ENCODE measurements at regions not wholly inside any gene's neighbourhood (a gene's known extent, or its start where the extent isn't known, plus 50 kb on each side); places are given as distances from the start of the nearest gene placed in this dataset.

DNA sequence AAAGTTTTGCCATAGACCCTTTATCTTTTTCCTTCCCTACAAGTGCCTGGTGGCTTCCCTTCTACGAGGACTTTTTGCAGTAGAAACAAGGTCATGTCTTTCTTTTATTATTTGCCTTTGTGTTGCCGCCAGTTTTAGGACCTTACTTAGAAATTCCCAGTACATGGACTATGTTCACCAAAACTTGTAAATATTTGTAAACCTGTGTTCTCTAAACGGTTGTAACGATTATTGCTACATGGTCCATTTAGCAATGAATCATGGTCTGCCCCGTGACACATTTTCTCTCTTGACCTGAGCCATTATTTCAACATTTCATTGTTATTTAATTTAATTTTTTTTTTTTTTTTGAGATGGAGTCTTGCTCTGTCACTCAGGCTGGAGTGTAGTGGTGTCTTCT, 110.7 kb downstream of the MFAP3L start:
- Histone ChIP-seq H3K4me1 (no peaks in the 10 kb centered on the region), H3K27ac (no peak overlapping the region), H3K9ac (no peak overlapping the region), H3K4me2 (ENCODE audit: low read length) (no peak overlapping the region), H3K27me3 (ENCODE audit: control insufficient read depth, insufficient read depth, low read length) (no peaks in the 10 kb centered on the region), H2AFZ (no peak overlapping the region), H3K4me3 (ENCODE audit: low read depth, low read length) (no peak overlapping the region), H3K9me3 (ENCODE audit: control insufficient read depth, low read length) (no peaks in the 10 kb centered on the region), H3K79me2 (no peaks in the 10 kb centered on the region), H3K36me3 (ENCODE audit: control insufficient read depth, insufficient read depth, low read length) (no peaks in the 10 kb centered on the region)
- TF ChIP-seq, protein P1, sequence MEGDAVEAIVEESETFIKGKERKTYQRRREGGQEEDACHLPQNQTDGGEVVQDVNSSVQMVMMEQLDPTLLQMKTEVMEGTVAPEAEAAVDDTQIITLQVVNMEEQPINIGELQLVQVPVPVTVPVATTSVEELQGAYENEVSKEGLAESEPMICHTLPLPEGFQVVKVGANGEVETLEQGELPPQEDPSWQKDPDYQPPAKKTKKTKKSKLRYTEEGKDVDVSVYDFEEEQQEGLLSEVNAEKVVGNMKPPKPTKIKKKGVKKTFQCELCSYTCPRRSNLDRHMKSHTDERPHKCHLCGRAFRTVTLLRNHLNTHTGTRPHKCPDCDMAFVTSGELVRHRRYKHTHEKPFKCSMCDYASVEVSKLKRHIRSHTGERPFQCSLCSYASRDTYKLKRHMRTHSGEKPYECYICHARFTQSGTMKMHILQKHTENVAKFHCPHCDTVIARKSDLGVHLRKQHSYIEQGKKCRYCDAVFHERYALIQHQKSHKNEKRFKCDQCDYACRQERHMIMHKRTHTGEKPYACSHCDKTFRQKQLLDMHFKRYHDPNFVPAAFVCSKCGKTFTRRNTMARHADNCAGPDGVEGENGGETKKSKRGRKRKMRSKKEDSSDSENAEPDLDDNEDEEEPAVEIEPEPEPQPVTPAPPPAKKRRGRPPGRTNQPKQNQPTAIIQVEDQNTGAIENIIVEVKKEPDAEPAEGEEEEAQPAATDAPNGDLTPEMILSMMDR (IDR thresholded peaks at IDR 0.05): no peak

DNA sequence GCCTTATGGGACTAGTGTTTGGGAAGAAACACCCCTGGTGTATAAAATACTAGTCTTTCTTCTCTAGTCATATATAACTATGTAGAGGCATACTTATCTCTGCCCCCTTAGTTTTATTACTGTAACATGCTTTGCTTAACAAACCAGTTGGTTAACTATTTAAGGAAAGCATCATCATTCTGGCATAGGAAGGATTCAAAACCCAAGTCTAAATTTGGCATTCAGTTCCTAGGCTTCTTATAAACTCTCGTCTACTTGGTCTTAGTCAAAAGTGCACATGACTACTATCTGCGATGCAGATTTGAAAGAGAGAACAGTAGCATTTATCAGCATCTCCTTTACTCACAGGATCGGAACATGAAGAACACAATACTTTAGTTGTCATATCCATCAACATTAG, 111.3 kb downstream of the MFAP3L start:
- TF ChIP-seq, protein P1 (IDR thresholded peaks at IDR 0.05): no peak
- no peaks in the 10 kb centered on the region for H3K36me3 ChIP-seq (ENCODE audit: control insufficient read depth, insufficient read depth, low read length)
- no peak overlapping the region for H3K27ac ChIP-seq
- H3K27me3 ChIP-seq (ENCODE audit: control insufficient read depth, insufficient read depth, low read length): no peaks in the 10 kb centered on the region
- no peak overlapping the region for H3K4me3 ChIP-seq (ENCODE audit: low read depth, low read length)
- H3K4me2 ChIP-seq (ENCODE audit: low read length): no peak overlapping the region
- H3K4me1 ChIP-seq: no peaks in the 10 kb centered on the region
- H2AFZ ChIP-seq: no peak overlapping the region
- no peaks in the 10 kb centered on the region for H3K79me2 ChIP-seq
- no peaks in the 10 kb centered on the region for H3K9me3 ChIP-seq (ENCODE audit: control insufficient read depth, low read length)
- H3K9ac ChIP-seq: no peak overlapping the region

DNA sequence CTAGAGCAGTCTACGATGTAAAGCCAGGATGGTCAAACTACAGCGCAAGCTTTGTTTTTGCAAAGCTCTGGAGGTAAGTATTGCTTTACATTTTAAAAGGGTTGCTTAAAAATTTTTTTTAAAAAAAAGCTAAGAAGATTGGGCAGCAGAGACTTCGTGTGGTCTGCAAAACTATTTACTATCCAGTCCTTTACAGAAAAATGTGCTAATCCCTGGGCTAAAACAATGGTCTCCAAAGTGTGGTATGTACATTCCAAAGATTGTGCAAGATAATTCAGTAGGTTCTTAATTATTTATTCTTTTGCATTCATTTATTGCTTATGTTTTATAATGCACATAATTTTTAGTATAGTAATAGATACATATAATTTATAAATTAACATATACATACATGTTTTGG, 113.2 kb downstream of the MFAP3L start:
- H3K36me3 ChIP-seq (ENCODE audit: control insufficient read depth, insufficient read depth, low read length): no peaks in the 10 kb centered on the region
- no peak overlapping the region for H3K9ac ChIP-seq
- no peak overlapping the region for H2AFZ ChIP-seq
- H3K4me1 ChIP-seq: no peaks in the 10 kb centered on the region
- H3K4me3 ChIP-seq (ENCODE audit: low read depth, low read length): no peak overlapping the region
- H3K9me3 ChIP-seq (ENCODE audit: control insufficient read depth, low read length): no peaks in the 10 kb centered on the region
- no peak overlapping the region for H3K27ac ChIP-seq
- TF ChIP-seq, protein P1 (IDR thresholded peaks at IDR 0.05): no peak
- H3K27me3 ChIP-seq (ENCODE audit: control insufficient read depth, insufficient read depth, low read length): no peaks in the 10 kb centered on the region
- no peaks in the 10 kb centered on the region for H3K79me2 ChIP-seq
- no peak overlapping the region for H3K4me2 ChIP-seq (ENCODE audit: low read length)

DNA sequence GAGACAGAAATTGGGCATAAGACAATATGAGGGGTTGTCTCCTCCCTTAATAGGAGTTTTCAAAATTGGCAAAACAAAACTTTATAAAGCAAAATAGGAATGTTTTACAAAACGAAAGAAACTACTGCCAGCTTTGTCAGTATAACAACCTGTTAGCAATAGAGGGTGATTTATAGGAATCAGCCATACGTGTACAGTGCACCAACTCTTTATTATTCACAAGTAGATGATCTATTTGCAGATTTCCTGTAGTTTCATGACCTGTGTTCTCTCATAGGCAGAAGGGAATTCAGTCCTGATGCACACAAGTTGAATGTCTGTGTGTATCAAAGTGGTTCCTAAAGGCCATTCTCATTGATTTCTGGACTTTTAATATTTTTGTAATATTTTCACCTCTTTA, 116.3 kb downstream of the MFAP3L start:
- Histone ChIP-seq H3K79me2 (no peaks in the 10 kb centered on the region), H3K9ac (no peak overlapping the region), H3K27ac (no peak overlapping the region), H3K9me3 (ENCODE audit: control insufficient read depth, low read length) (no peaks in the 10 kb centered on the region), H2AFZ (no peak overlapping the region), H3K4me3 (ENCODE audit: low read depth, low read length) (no peak overlapping the region), H3K36me3 (ENCODE audit: control insufficient read depth, insufficient read depth, low read length) (no peaks in the 10 kb centered on the region), H3K27me3 (ENCODE audit: control insufficient read depth, insufficient read depth, low read length) (no peaks in the 10 kb centered on the region), H3K4me1 (no peaks in the 10 kb centered on the region), H3K4me2 (ENCODE audit: low read length) (no peak overlapping the region)
- TF ChIP-seq, protein P1 (IDR thresholded peaks at IDR 0.05): no peak

DNA sequence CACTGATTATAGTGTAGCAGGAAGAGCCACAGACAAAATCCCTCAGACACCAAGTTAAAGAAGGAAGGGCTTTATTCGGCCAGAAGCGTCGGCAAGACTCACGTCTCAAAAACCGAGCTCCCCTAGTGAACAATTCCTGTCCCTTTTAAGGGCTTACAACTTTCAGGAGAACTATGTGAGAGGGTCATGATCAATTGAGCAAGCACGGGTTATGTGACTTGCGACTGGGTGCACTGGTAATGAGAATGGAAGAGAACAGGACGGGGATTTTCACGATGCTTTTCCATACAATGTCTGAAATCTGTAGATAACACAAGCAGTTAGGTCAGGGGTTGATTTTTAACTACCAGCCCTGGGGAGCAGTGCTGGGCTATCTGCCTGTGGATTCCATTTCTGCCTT, 116.7 kb downstream of the MFAP3L start:
- Histone ChIP-seq H3K27ac (no peak overlapping the region), H3K79me2 (no peaks in the 10 kb centered on the region), H3K4me3 (ENCODE audit: low read depth, low read length) (no peak overlapping the region), H2AFZ (no peak overlapping the region), H3K27me3 (ENCODE audit: control insufficient read depth, insufficient read depth, low read length) (no peaks in the 10 kb centered on the region), H3K9ac (no peak overlapping the region), H3K4me2 (ENCODE audit: low read length) (no peak overlapping the region), H3K4me1 (no peaks in the 10 kb centered on the region), H3K36me3 (ENCODE audit: control insufficient read depth, insufficient read depth, low read length) (no peaks in the 10 kb centered on the region), H3K9me3 (ENCODE audit: control insufficient read depth, low read length) (no peaks in the 10 kb centered on the region)
- TF ChIP-seq, protein P1 (IDR thresholded peaks at IDR 0.05): no peak

Measured in parathyroid adenoma (tissue), 2 donors.